Endothelial cell of umbilical vein (primary cell): ENCODE measurements at regions not wholly inside any gene's neighbourhood (a gene's known extent, or its start where the extent isn't known, plus 50 kb on each side); places are given as distances from the start of the nearest gene placed in this dataset.

Source experiments
- BruUV-seq: library from RNA; stranded (reverse); fragments of 400-500 nt; replicated peaks from 2 replicates; lab custom pipeline; 2021; lab: Mats Ljungman, UMichigan
- CTCF ChIA-PET: fragments of 300-600, 350-600 bp; sonication (Branson Sonifier 250); formaldehyde crosslinking; loops from one replicate; lab custom pipeline; 2021; ENCODE audit warnings: antibody characterized with exemption, inconsistent platforms; lab: Charles Lee
- POLR2A ChIA-PET: fragments of 300-600, 350-600 bp; sonication (Branson Sonifier 250); formaldehyde crosslinking; loops from one replicate; lab custom pipeline; 2021; ENCODE audit warnings: antibody characterized with exemption, inconsistent platforms; lab: Charles Lee
- DNase-seq: peaks from one replicate; pipeline ENCODE4 v3.0.0-alpha.2; 2011; ENCODE audit warnings: low read depth, low spot score
- FAIRE-seq: peaks from 2 replicates; lab custom pipeline; 2011; peaks lifted over from hg19 to GRCh38; lab: Jason Lieb, UNC
- H2AFZ ChIP-seq: 2 replicates; pipeline ENCODE4 v1.6.0; 2012; ENCODE audit warnings: low read depth, low read length, control low read depth, inconsistent platforms
- H3K27ac ChIP-seq: 2 replicates; pipeline ENCODE4 v1.5.1; 2011; ENCODE audit warnings: low read depth, mild to moderate bottlenecking, control low read depth, low read length, moderate library complexity; ENCODE audit not compliant: insufficient read depth
- H3K27me3 ChIP-seq, 2 experiments: 2 replicates each; pipeline versions ENCODE4 v1.6.0 to v1.6.1; 2011; ENCODE audit warnings: low read length in 2 of 2, mixed read lengths in 1 of 2; ENCODE audit not compliant: control insufficient read depth in 2 of 2, insufficient read depth in 2 of 2
- H3K36me3 ChIP-seq, 2 experiments: 2 replicates in 1 of 2; 3 replicates in 1 of 2; pipeline ENCODE4 v1.5.1; 2011; ENCODE audit warnings: low read length in 2 of 2, mild to moderate bottlenecking in 1 of 2, moderate library complexity in 1 of 2; ENCODE audit not compliant: control insufficient read depth in 2 of 2, insufficient read depth in 2 of 2; ENCODE audit errors: extremely low read depth in 1 of 2
- H3K4me1 ChIP-seq: 3 replicates; pipeline ENCODE4 v1.5.1; 2011; ENCODE audit warnings: mild to moderate bottlenecking, low read length; ENCODE audit not compliant: control insufficient read depth, insufficient read depth; ENCODE audit errors: extremely low read depth
- H3K4me2 ChIP-seq: 2 replicates; pipeline ENCODE4 v1.6.1; 2011; ENCODE audit warnings: low read length, control low read depth, mixed read lengths; ENCODE audit not compliant: insufficient read depth
- H3K4me3 ChIP-seq, 3 experiments: fragments of 200-600 bp in 1 of 3; sonication (generic), shearing (Covaris generic) in 1 of 3; replicated peaks in 1 of 3; 2 replicates each; pipeline ENCODE4 v1.5.1; 2011 to 2016; ENCODE audit warnings: control low read depth in 3 of 3, low read length in 3 of 3, mild to moderate bottlenecking in 2 of 3, inconsistent platforms in 1 of 3, low read depth in 1 of 3, moderate library complexity in 1 of 3; ENCODE audit not compliant: insufficient read depth in 1 of 3
- H3K79me2 ChIP-seq: 2 replicates; pipeline ENCODE4 v1.6.0; 2012; ENCODE audit warnings: low read length, inconsistent platforms; ENCODE audit not compliant: control insufficient read depth, insufficient read depth
- H3K9ac ChIP-seq: replicated peaks from 2 replicates; pipeline ENCODE3; 2011; ENCODE audit warnings: low read length, control low read depth; ENCODE audit not compliant: insufficient read depth; ENCODE audit errors: extremely low read depth
- H3K9me1 ChIP-seq: replicated peaks from 3 replicates; pipeline ENCODE4 v1.6.0; 2011; ENCODE audit warnings: mild to moderate bottlenecking, low read length; ENCODE audit not compliant: control insufficient read depth, insufficient read depth; ENCODE audit errors: extremely low read depth
- H3K9me3 ChIP-seq: replicated peaks from 2 replicates; pipeline ENCODE4 v1.5.1; 2012; ENCODE audit warnings: low read length, inconsistent platforms; ENCODE audit not compliant: control insufficient read depth, insufficient read depth
- H4K20me1 ChIP-seq: replicated peaks from 2 replicates; pipeline ENCODE3; 2011; ENCODE audit warnings: mild to moderate bottlenecking, low read length; ENCODE audit not compliant: control insufficient read depth, insufficient read depth; ENCODE audit errors: extremely low read depth
- EZH2 ChIP-seq: IDR thresholded peaks from 2 replicates; pipeline ENCODE4 v1.6.1; 2012; ENCODE audit warnings: borderline replicate concordance, low read depth, mild to moderate bottlenecking, moderate library complexity, low read length, inconsistent platforms; ENCODE audit not compliant: severe bottlenecking
- FOS ChIP-seq: IDR thresholded peaks from 2 replicates; pipeline ENCODE4 v1.6.1; 2011; ENCODE audit warnings: mild to moderate bottlenecking, low read length, moderate library complexity, borderline replicate concordance; ENCODE audit not compliant: insufficient read depth
- GATA2 ChIP-seq: IDR thresholded peaks from 2 replicates; pipeline ENCODE4 v1.7.0; 2011; ENCODE audit warnings: low read depth, mild to moderate bottlenecking, moderate library complexity, mixed read lengths, low read length; ENCODE audit not compliant: insufficient read length, insufficient read depth
- JUN ChIP-seq: IDR thresholded peaks from 2 replicates; pipeline ENCODE4 v1.6.1; 2011; ENCODE audit warnings: borderline replicate concordance, low read depth; ENCODE audit not compliant: insufficient read length, insufficient read depth
- MYC ChIP-seq: IDR thresholded peaks from one replicate; pipeline ENCODE4 v1.6.1; 2011; ENCODE audit warnings: mild to moderate bottlenecking, low read depth, low read length
- POLR2A ChIP-seq: IDR thresholded peaks from 2 replicates; pipeline ENCODE4 v1.6.1; 2012; ENCODE audit warnings: low read depth, mild to moderate bottlenecking, control low read depth, low read length
- POLR2AphosphoS5 ChIP-seq: IDR thresholded peaks from 2 replicates; pipeline ENCODE4 v1.6.1; 2012; ENCODE audit warnings: low read depth, mild to moderate bottlenecking, control low read depth, low read length, moderate library complexity; ENCODE audit not compliant: insufficient read depth
- dilution Hi-C: fragments of 300-500 bp; cut with MboI; formaldehyde crosslinking; loops from one replicate; pipeline ENCODE4 v1.15.0; 2019; ENCODE audit warnings: low sequenced_read_pairs; ENCODE audit not compliant: extremely low pct_ligation_motif_present
- intact Hi-C: fragments of 100-400 bp; cut with micrococcal nuclease; formaldehyde crosslinking; loops from one replicate; pipeline ENCODE4 v1.10.0; 2022
- TF ChIP-seq, protein P1 (sequence below), 2 donors: IDR thresholded peaks; 1 replicate in 1 of 2; 2 replicates in 1 of 2; pipeline ENCODE4 v1.5.1; 2011; ENCODE audit warnings: low read length in 2 of 2, mild to moderate bottlenecking in 2 of 2, moderate library complexity in 2 of 2, control low read depth in 1 of 2, inconsistent platforms in 1 of 2, low read depth in 1 of 2; ENCODE audit not compliant: insufficient read depth in 1 of 2; ENCODE audit errors: extremely low read depth in 1 of 2
- TF ChIP-seq, protein P2 (sequence below): IDR thresholded peaks from 2 replicates; pipeline ENCODE4 v1.6.1; 2011; ENCODE audit not compliant: insufficient read depth, insufficient read length

DNA sequence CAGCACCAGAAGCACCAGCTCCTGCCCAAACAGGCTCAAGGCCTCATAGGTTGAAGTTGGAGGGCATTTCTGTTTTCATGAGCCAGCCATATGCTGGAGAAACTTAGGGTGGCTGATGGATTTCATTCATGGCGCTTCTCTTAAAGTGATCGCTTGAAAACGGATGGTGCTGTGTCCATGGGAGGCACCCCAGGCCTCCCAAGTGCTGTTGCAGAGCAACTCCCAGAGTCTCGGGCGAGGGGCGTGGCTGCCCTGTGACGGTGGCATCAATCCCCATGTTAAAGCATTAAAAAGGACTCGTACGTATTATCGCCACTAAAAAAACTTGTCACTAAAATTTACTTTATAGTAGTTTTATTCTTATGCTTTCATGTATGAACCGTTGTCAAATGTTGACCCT lies 128.3 kb downstream of the MRPL36 start:
- no peaks in the 10 kb centered on the region for H3K9me1 ChIP-seq
- dilution Hi-C loops (no loop called here), intact Hi-C loops (no loop called here)
- H3K9ac ChIP-seq: no peak overlapping the region
- H3K27ac ChIP-seq: no peak overlapping the region
- H3K9me3 ChIP-seq: no peaks in the 10 kb centered on the region
- no peak for DNase-seq
- no peaks in the 10 kb centered on the region for H4K20me1 ChIP-seq
- H3K79me2 ChIP-seq: no peaks in the 10 kb centered on the region
- ChIA-PET CTCF (interaction anchor here (1.5 kb wide), 1 partner anchor 26 kb away, joined by 6 read pairs; no protein-coding TSS in a partner anchor), POLR2A (no interaction called here)
- H3K4me1 ChIP-seq: no peaks in the 10 kb centered on the region
- H2AFZ ChIP-seq: no peak overlapping the region
- no peaks in the 10 kb centered on the region for H3K36me3 ChIP-seq
- no peak for FAIRE-seq
- peaks cover 15 to 19% of the 10 kb centered on the region in 2 experiments for H3K27me3 ChIP-seq
- no peak overlapping the region for H3K4me2 ChIP-seq
- TF ChIP-seq JUN: no peak
- TF ChIP-seq POLR2AphosphoS5: no peak
- TF ChIP-seq MYC: no peak
- TF ChIP-seq GATA2: no peak
- no peak for TF ChIP-seq FOS
- no peak for TF ChIP-seq POLR2A
- TF ChIP-seq, protein P1, sequence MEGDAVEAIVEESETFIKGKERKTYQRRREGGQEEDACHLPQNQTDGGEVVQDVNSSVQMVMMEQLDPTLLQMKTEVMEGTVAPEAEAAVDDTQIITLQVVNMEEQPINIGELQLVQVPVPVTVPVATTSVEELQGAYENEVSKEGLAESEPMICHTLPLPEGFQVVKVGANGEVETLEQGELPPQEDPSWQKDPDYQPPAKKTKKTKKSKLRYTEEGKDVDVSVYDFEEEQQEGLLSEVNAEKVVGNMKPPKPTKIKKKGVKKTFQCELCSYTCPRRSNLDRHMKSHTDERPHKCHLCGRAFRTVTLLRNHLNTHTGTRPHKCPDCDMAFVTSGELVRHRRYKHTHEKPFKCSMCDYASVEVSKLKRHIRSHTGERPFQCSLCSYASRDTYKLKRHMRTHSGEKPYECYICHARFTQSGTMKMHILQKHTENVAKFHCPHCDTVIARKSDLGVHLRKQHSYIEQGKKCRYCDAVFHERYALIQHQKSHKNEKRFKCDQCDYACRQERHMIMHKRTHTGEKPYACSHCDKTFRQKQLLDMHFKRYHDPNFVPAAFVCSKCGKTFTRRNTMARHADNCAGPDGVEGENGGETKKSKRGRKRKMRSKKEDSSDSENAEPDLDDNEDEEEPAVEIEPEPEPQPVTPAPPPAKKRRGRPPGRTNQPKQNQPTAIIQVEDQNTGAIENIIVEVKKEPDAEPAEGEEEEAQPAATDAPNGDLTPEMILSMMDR (IDR thresholded peaks at IDR 0.05; ENCODE audit: extremely low read depth in 1 of 2, insufficient read depth in 1 of 2, low read depth in 1 of 2, low read length in 2 of 2): no peak
- TF ChIP-seq, protein P2, sequence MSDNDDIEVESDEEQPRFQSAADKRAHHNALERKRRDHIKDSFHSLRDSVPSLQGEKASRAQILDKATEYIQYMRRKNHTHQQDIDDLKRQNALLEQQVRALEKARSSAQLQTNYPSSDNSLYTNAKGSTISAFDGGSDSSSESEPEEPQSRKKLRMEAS: no peak
- no peak for TF ChIP-seq EZH2
- BruUV-seq: no TSS peak
- H3K4me3 ChIP-seq: no peak overlapping the region
